ENCODE measurements at regions not wholly inside any gene's neighbourhood (a gene's known extent, or its start where the extent isn't known, plus 50 kb on each side); places are given as distances from the start of the nearest gene placed in this dataset.

DNA sequence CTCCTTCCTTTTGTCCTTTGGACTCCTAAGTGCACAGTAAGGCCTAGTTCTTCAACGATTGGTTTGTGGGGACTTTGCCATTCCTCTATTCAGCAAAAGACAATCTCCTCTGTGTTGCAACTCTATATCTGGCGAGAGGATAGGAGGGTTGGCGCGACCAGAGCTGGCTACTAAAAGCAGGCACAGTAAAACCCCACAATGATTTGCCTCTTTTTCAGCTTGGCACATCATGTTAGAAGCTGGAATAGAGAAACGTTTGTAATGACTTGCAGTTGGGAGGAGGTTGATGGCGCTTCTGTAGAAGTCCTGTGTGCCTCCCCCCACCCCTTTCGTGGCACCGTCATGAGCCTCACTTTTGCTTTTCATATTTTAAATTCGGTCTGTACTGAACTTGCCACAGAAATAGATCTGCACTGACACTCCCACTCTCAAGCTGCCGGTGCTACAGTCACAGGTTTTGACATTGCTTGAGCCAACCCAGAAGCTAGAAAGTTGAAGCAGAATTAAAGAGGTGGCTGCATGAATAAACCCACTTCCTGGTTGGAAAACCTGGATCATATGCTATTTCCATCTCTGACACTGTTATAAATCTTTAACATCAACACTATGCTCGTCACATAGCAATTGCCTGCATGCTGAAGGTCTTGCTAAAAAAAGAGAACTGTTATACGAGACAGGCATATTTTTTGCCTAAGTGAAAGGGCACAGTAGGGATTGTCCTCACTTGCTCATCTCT, 315.3 kb upstream of the PRICKLE1 start:
- TF ChIP-seq POLR2A (IDR thresholded peaks at IDR 0.05; ENCODE audit: extremely low read depth, insufficient read length) = no peak
- TF ChIP-seq CTCF (IDR thresholded peaks at IDR 0.05; ENCODE audit: low read depth, low read length) = no peak
- TF ChIP-seq MAX (IDR thresholded peaks at IDR 0.05; ENCODE audit: low read depth, low read length) = no peak
- no peak for TF ChIP-seq MYC (IDR thresholded peaks at IDR 0.05; ENCODE audit: low read depth, low read length)
